H1 (cell line): ENCODE measurements at regions not wholly inside any gene's neighbourhood (a gene's known extent, or its start where the extent isn't known, plus 50 kb on each side); places are given as distances from the start of the nearest gene placed in this dataset.

Experiments
- CTCF ChIA-PET: fragments of 300-600 bp; sonication (Branson Sonifier 250); formaldehyde crosslinking; loops from one replicate; lab custom pipeline; 2021; ENCODE audit not compliant: partially characterized antibody; lab: Charles Lee
- POLR2A ChIA-PET: fragments of 300-600 bp; sonication (Branson Sonifier 250); formaldehyde crosslinking; loops from one replicate; lab custom pipeline; 2021; ENCODE audit warnings: inconsistent platforms; ENCODE audit not compliant: partially characterized antibody; lab: Charles Lee
- DNase-seq, 2 experiments: peaks; one replicate each; pipeline versions ENCODE4 v3.0.0 to v3.0.0-alpha.2; 2010 to 2022; ENCODE audit warnings: low spot score in 2 of 2, low read depth in 1 of 2, mixed read lengths in 1 of 2
- FAIRE-seq: peaks from 2 replicates; lab custom pipeline; 2011; peaks lifted over from hg19 to GRCh38; lab: Jason Lieb, UNC
- H2AFZ ChIP-seq: 2 replicates; pipeline ENCODE4 v1.8.1; 2012; ENCODE audit warnings: low read length, inconsistent platforms
- H2AK5ac ChIP-seq: 2 replicates; pipeline ENCODE4 v1.6.1; 2013; ENCODE audit warnings: low read depth, low read length
- H2BK120ac ChIP-seq: replicated peaks from 2 replicates; pipeline ENCODE3; 2013; ENCODE audit warnings: low read depth, low read length, inconsistent platforms
- H2BK12ac ChIP-seq: 2 replicates; pipeline ENCODE4 v1.6.1; 2013; ENCODE audit warnings: low read depth, low read length
- H2BK15ac ChIP-seq: 2 replicates; pipeline ENCODE4 v1.6.1; 2013; ENCODE audit warnings: low read length
- H2BK20ac ChIP-seq: 2 replicates; pipeline ENCODE4 v1.6.1; 2013; ENCODE audit warnings: low read length
- H2BK5ac ChIP-seq: 2 replicates; pipeline ENCODE4 v1.6.1; 2013; ENCODE audit warnings: low read depth, low read length
- H3K14ac ChIP-seq: 2 replicates; pipeline ENCODE4 v1.6.1; 2013; ENCODE audit warnings: inconsistent platforms; ENCODE audit not compliant: insufficient read length
- H3K18ac ChIP-seq: 2 replicates; pipeline ENCODE4 v1.6.1; 2013; ENCODE audit warnings: low read length; ENCODE audit errors: extremely low read depth
- H3K23ac ChIP-seq: 2 replicates; pipeline ENCODE4 v1.6.1; 2013; ENCODE audit warnings: inconsistent platforms; ENCODE audit not compliant: insufficient read length
- H3K23me2 ChIP-seq: 2 replicates; pipeline ENCODE4 v1.6.1; 2013; ENCODE audit warnings: low read depth, low read length
- H3K27ac ChIP-seq: 2 replicates; pipeline ENCODE4 v1.6.1; 2011; ENCODE audit warnings: low read depth, low read length, inconsistent platforms
- H3K27me3 ChIP-seq, 4 experiments: replicated peaks in 1 of 4; 1 replicate in 1 of 4; 2 replicates in 3 of 4; pipeline versions ENCODE4 v1.6.1 to v1.8.1; 2011 to 2013; ENCODE audit warnings: low read length in 3 of 4, mild to moderate bottlenecking in 3 of 4, inconsistent platforms in 2 of 4, mixed read lengths in 2 of 4, moderate library complexity in 1 of 4; ENCODE audit not compliant: control insufficient read depth in 3 of 4, insufficient read depth in 3 of 4; ENCODE audit errors: extremely low read depth in 1 of 4
- H3K36me3 ChIP-seq, 4 experiments: 2 replicates each; pipeline versions ENCODE4 v1.6.1 to v1.8.1; 2011 to 2013; ENCODE audit warnings: mild to moderate bottlenecking in 4 of 4, low read length in 3 of 4, moderate library complexity in 2 of 4, control low read depth in 1 of 4, inconsistent platforms in 1 of 4; ENCODE audit not compliant: insufficient read depth in 4 of 4, control insufficient read depth in 2 of 4
- H3K4ac ChIP-seq: replicated peaks from 2 replicates; pipeline ENCODE3; 2013; ENCODE audit warnings: low read length, low read depth, mixed read lengths, inconsistent platforms; ENCODE audit not compliant: insufficient read length
- H3K4me1 ChIP-seq, 4 experiments: replicated peaks in 1 of 4; 1 replicate in 1 of 4; 2 replicates in 3 of 4; pipeline versions ENCODE4 v1.6.1 to v1.8.1; 2011 to 2013; ENCODE audit warnings: low read length in 3 of 4, inconsistent platforms in 2 of 4, mixed read lengths in 1 of 4; ENCODE audit not compliant: insufficient read depth in 4 of 4, control insufficient read depth in 3 of 4
- H3K4me2 ChIP-seq, 2 experiments: 2 replicates each; pipeline versions ENCODE4 v1.6.1 to v1.8.1; 2011 to 2013; ENCODE audit warnings: low read depth in 2 of 2, low read length in 2 of 2, control low read depth in 1 of 2, inconsistent platforms in 1 of 2, mild to moderate bottlenecking in 1 of 2; ENCODE audit not compliant: insufficient read depth in 1 of 2
- H3K4me3 ChIP-seq, 4 experiments: fragments of 200-600, 300-600 bp in 1 of 4; sonication (generic), shearing (Covaris generic), sonication (Bioruptor Twin) in 1 of 4; 2 replicates each; pipeline versions ENCODE4 v1.5.1 to v1.8.1; 2011 to 2016; ENCODE audit warnings: low read length in 4 of 4, low read depth in 3 of 4, control low read depth in 2 of 4, inconsistent platforms in 2 of 4, mild to moderate bottlenecking in 2 of 4, mixed read lengths in 1 of 4, moderate library complexity in 1 of 4; ENCODE audit not compliant: insufficient read depth in 2 of 4; ENCODE audit errors: extremely low read depth in 1 of 4
- H3K56ac ChIP-seq: replicated peaks from 2 replicates; pipeline ENCODE3; 2013; ENCODE audit warnings: low read depth, mild to moderate bottlenecking, mixed read lengths, low read length, inconsistent platforms; ENCODE audit not compliant: insufficient read length
- H3K79me1 ChIP-seq: 2 replicates; pipeline ENCODE4 v1.6.1; 2013; ENCODE audit warnings: low read depth, low read length, control low read depth
- H3K79me2 ChIP-seq, 2 experiments: 2 replicates each; pipeline versions ENCODE4 v1.6.1 to v1.8.1; 2012 to 2013; ENCODE audit warnings: low read length in 2 of 2, mild to moderate bottlenecking in 2 of 2, inconsistent platforms in 1 of 2; ENCODE audit not compliant: insufficient read depth in 2 of 2, control insufficient read depth in 1 of 2
- H3K9ac ChIP-seq, 4 experiments: replicated peaks in 1 of 4; 1 replicate in 1 of 4; 2 replicates in 3 of 4; pipeline versions ENCODE4 v1.6.1 to v1.8.1; 2011 to 2013; ENCODE audit warnings: low read depth in 3 of 4, low read length in 3 of 4, control low read depth in 2 of 4, mild to moderate bottlenecking in 2 of 4, moderate library complexity in 2 of 4, inconsistent platforms in 1 of 4; ENCODE audit errors: extremely low read depth in 1 of 4
- H3K9me3 ChIP-seq, 2 experiments: 2 replicates each; pipeline versions ENCODE4 v1.6.1 to v1.8.1; 2012 to 2013; ENCODE audit warnings: mild to moderate bottlenecking in 2 of 2, moderate library complexity in 2 of 2, control low read depth in 1 of 2, inconsistent platforms in 1 of 2, low read depth in 1 of 2, low read length in 1 of 2, mixed read lengths in 1 of 2; ENCODE audit not compliant: insufficient read depth in 2 of 2
- H4K20me1 ChIP-seq, 2 experiments: replicated peaks in 1 of 2; 2 replicates each; pipeline versions ENCODE3 to v1.8.1; 2011 to 2013; ENCODE audit warnings: inconsistent platforms in 2 of 2, low read length in 2 of 2, mild to moderate bottlenecking in 1 of 2; ENCODE audit not compliant: insufficient read depth in 2 of 2, control insufficient read depth in 1 of 2
- H4K5ac ChIP-seq: 2 replicates; pipeline ENCODE4 v1.6.1; 2013; ENCODE audit warnings: low read length, low read depth, mixed read lengths, inconsistent platforms; ENCODE audit not compliant: insufficient read length
- H4K8ac ChIP-seq: 2 replicates; pipeline ENCODE4 v1.8.0; 2013; ENCODE audit warnings: mild to moderate bottlenecking, moderate library complexity, low read length, inconsistent platforms; ENCODE audit not compliant: insufficient read depth; ENCODE audit errors: extremely low read depth
- H4K91ac ChIP-seq: replicated peaks from 2 replicates; pipeline ENCODE3; 2013; ENCODE audit warnings: low read length, mixed read lengths, inconsistent platforms; ENCODE audit not compliant: insufficient read length
- BRCA1 ChIP-seq: IDR thresholded peaks from 2 replicates; pipeline ENCODE4 v1.6.1; 2012; ENCODE audit warnings: low read depth, low read length, improper control_type of control experiment
- CBX5 ChIP-seq: fragments of 300-800, 300-1000 bp; sonication (generic); IDR thresholded peaks from 2 replicates; pipeline ENCODE4 v1.7.1; 2016; ENCODE audit warnings: antibody characterized with exemption, low read length, low read depth
- CHD1 ChIP-seq: IDR thresholded peaks from 2 replicates; pipeline ENCODE4 v1.6.1; 2012; ENCODE audit warnings: low read depth, low read length, improper control_type of control experiment
- EP300 ChIP-seq, 2 experiments: IDR thresholded peaks; 1 replicate in 1 of 2; 2 replicates in 1 of 2; pipeline ENCODE4 v1.6.1; 2011 to 2012; ENCODE audit warnings: low read depth in 2 of 2, low read length in 2 of 2, mild to moderate bottlenecking in 2 of 2, borderline replicate concordance in 1 of 2, inconsistent platforms in 1 of 2, moderate library complexity in 1 of 2
- GTF2F1 ChIP-seq: IDR thresholded peaks from 2 replicates; pipeline ENCODE4 v1.6.1; 2012; ENCODE audit warnings: low read depth, low read length, improper control_type of control experiment, borderline replicate concordance
- HDAC2 ChIP-seq, 2 experiments: fragments of 300-600 bp in 1 of 2; sonication (generic) in 1 of 2; IDR thresholded peaks; 2 replicates each; pipeline ENCODE4 v1.6.1; 2011 to 2012; ENCODE audit warnings: low read depth in 2 of 2, low read length in 2 of 2, mild to moderate bottlenecking in 2 of 2, moderate library complexity in 2 of 2, borderline replicate concordance in 1 of 2, inconsistent platforms in 1 of 2
- SIX5 ChIP-seq: IDR thresholded peaks from 2 replicates; pipeline ENCODE4 v1.6.1; 2011; ENCODE audit warnings: mild to moderate bottlenecking, low read depth, low read length
- SUZ12 ChIP-seq: fragments of 200-600 bp; sonication (generic); IDR thresholded peaks from 2 replicates; pipeline ENCODE4 v1.6.1; 2012; ENCODE audit warnings: mild to moderate bottlenecking, inconsistent platforms, low read length, moderate library complexity, mixed read lengths
- TAF7 ChIP-seq: optimal IDR thresholded peaks from 2 replicates; pipeline ENCODE3; 2011; ENCODE audit warnings: low read depth, mild to moderate bottlenecking, inconsistent platforms, low read length, moderate library complexity, borderline replicate concordance
- WGBS, 2 experiments: shearing (Covaris generic) in 1 of 2; methylation state at CpG; one replicate each; pipeline versions ENCODE4 v1.1.6 to v1.1.7; 2013 to 2015; ENCODE audit warnings: low lambda C conversion rate in 2 of 2, mixed read lengths in 2 of 2, inconsistent platforms in 1 of 2, low coverage in 1 of 2, missing lambda C conversion rate in 1 of 2; ENCODE audit not compliant: insufficient replicate concordance in 2 of 2, insufficient coverage in 1 of 2, insufficient read length in 1 of 2; ENCODE audit errors: extremely low coverage in 1 of 2, missing lambda C conversion rate in 1 of 2; 5-methylcytosine and 5-hydroxymethylcytosine counted together

- Histone ChIP-seq H2AFZ (no peak overlapping the region), H4K5ac (no peak overlapping the region), H4K8ac (no peak overlapping the region), H4K91ac (no peak overlapping the region), H2BK12ac (no peak overlapping the region), H2BK15ac (no peak overlapping the region; the same call in 1 of the 2 replicates), H3K23ac (no peak overlapping the region), H3K4me3 (no peak overlapping the region), H3K9ac (no peak overlapping the region), H3K4me2 (no peak overlapping the region), H3K4me1 (no peaks in the 10 kb centered on the region), H2BK5ac (no peak overlapping the region), H2AK5ac (no peak overlapping the region), H4K20me1 (no peaks in the 10 kb centered on the region), H3K79me2 (no peaks in the 10 kb centered on the region), H3K9me3 (no peaks in the 10 kb centered on the region), H3K14ac (no peak overlapping the region), H3K23me2 (no peaks in the 10 kb centered on the region), H3K56ac (no peak overlapping the region), H2BK120ac (no peak overlapping the region), H3K4ac (no peak overlapping the region), H3K27ac (no peak overlapping the region), H3K27me3 (no peaks in the 10 kb centered on the region), H3K79me1 (no peaks in the 10 kb centered on the region), H3K18ac (no peak overlapping the region), H3K36me3 (no peaks in the 10 kb centered on the region), H2BK20ac (no peak overlapping the region)
- FAIRE-seq (no peak), DNase-seq (no peak)
- CTCF ChIA-PET, result no interaction called here
- 93% methylated on average over 5 of the region's 5 CpGs; no CpG with 5 or more reads in 1 of the 2 experiments for WGBS, 2 experiments
- POLR2A ChIA-PET, result no interaction called here
- TF ChIP-seq HDAC2 (IDR thresholded peaks at IDR 0.05; ENCODE audit: borderline replicate concordance in 1 of 2, low read depth in 2 of 2, low read length in 2 of 2) (no peak), TAF7 (no peak), CHD1 (no peak), CBX5 (no peak), SIX5 (no peak), EP300 (IDR thresholded peaks at IDR 0.05; ENCODE audit: borderline replicate concordance in 1 of 2, low read depth in 2 of 2, low read length in 2 of 2) (no peak), GTF2F1 (no peak), SUZ12 (no peak), BRCA1 (no peak)
Observed at GRCh38 chr7:45456105-45456504, 118.1 kb upstream of the ADCY1 start.
